BLaER1 treated with 17β-estradiol and CSF1 and Interleukin-3, amounts not matched to agents 10 nM and 100 nM (cell line): ENCODE measurements at regions not wholly inside any gene's neighbourhood (a gene's known extent, or its start where the extent isn't known, plus 50 kb on each side); places are given as distances from the start of the nearest gene placed in this dataset.

Source experiments
- H3K27ac ChIP-seq, 11 experiments: shearing (Covaris generic); formaldehyde crosslinking; 2 replicates each; pipeline ENCODE4 v1.8.1; 2022
- H3K27me3 ChIP-seq, 11 experiments: shearing (Covaris generic); formaldehyde crosslinking; 2 replicates each; pipeline ENCODE4 v1.8.1; 2022
- H3K36me3 ChIP-seq, 11 experiments: shearing (Covaris generic); formaldehyde crosslinking; 2 replicates each; pipeline ENCODE4 v1.8.1; 2022
- H3K4me1 ChIP-seq, 10 experiments: shearing (Covaris generic); formaldehyde crosslinking; 2 replicates each; pipeline ENCODE4 v1.8.1; 2022
- H3K4me2 ChIP-seq, 11 experiments: shearing (Covaris generic); formaldehyde crosslinking; 2 replicates each; pipeline ENCODE4 v1.8.1; 2022
- H3K4me3 ChIP-seq, 10 experiments: shearing (Covaris generic); formaldehyde crosslinking; 2 replicates each; pipeline ENCODE4 v1.8.1; 2022
- H3K9ac ChIP-seq, 11 experiments: shearing (Covaris generic); formaldehyde crosslinking; 2 replicates each; pipeline ENCODE4 v1.8.1; 2022
- H3K9me3 ChIP-seq, 11 experiments: shearing (Covaris generic); formaldehyde crosslinking; replicated peaks in 1 of 11; 2 replicates each; pipeline ENCODE4 v1.8.1; 2022
- H4K20me1 ChIP-seq, 11 experiments: shearing (Covaris generic); formaldehyde crosslinking; 2 replicates each; pipeline ENCODE4 v1.8.1; 2022
- Cebpa-rat ChIP-seq, 11 experiments: shearing (Covaris generic); IDR thresholded peaks; 2 replicates each; pipeline ENCODE4 v1.8.1; 2022

GRCh38 chr20:40815156-40816038 is 126.4 kb upstream of the MAFB start:
- H3K4me3 ChIP-seq, result no peak overlapping the region
- H3K4me2 ChIP-seq, result no peak overlapping the region
- no peak for TF ChIP-seq Cebpa-rat (IDR thresholded peaks at IDR 0.05)
- no peaks in the 10 kb centered on the region for H3K27me3 ChIP-seq
- no peaks in the 10 kb centered on the region; a peak in 1 of 22 replicates for H4K20me1 ChIP-seq
- peaks cover 0 to 21% (median 14%) of the 10 kb centered on the region in 11 experiments; a peak in 11 of 22 replicates for H3K9me3 ChIP-seq
- H3K27ac ChIP-seq, result no peak overlapping the region
- peaks cover 0 to 7% (median 2%) of the 10 kb centered on the region in 10 experiments; a peak in 8 of 20 replicates for H3K4me1 ChIP-seq
- no peaks in the 10 kb centered on the region for H3K36me3 ChIP-seq
- H3K9ac ChIP-seq, result no peak overlapping the region

GRCh38 chr20:40816039-40816352 is 127.0 kb upstream of the MAFB start:
- Histone ChIP-seq H3K27me3 (no peaks in the 10 kb centered on the region), H3K4me2 (no peak overlapping the region), H3K4me3 (no peak overlapping the region), H3K9ac (no peak overlapping the region), H3K27ac (no peak overlapping the region), H4K20me1 (no peaks in the 10 kb centered on the region; a peak in 1 of 22 replicates), H3K4me1 (peaks cover 0 to 7% (median 2%) of the 10 kb centered on the region in 10 experiments; a peak in 8 of 20 replicates), H3K9me3 (peaks cover 0 to 25% (median 14%) of the 10 kb centered on the region in 11 experiments; a peak in 12 of 22 replicates), H3K36me3 (no peaks in the 10 kb centered on the region)
- TF ChIP-seq Cebpa-rat (IDR thresholded peaks at IDR 0.05), result no peak

- Histone ChIP-seq H3K4me1 (no peaks in the 10 kb centered on the region), H3K27me3 (no peaks in the 10 kb centered on the region), H4K20me1 (no peaks in the 10 kb centered on the region), H3K9ac (no peak overlapping the region), H3K9me3 (peaks cover 0 to 37% (median 15%) of the 10 kb centered on the region in 11 experiments; a peak in 14 of 22 replicates), H3K4me2 (no peak overlapping the region), H3K4me3 (no peak overlapping the region), H3K36me3 (no peaks in the 10 kb centered on the region), H3K27ac (no peak overlapping the region)
- no peak for TF ChIP-seq Cebpa-rat (IDR thresholded peaks at IDR 0.05)
Measured at GRCh38 chr20:40821429-40821828, 132.4 kb upstream of the MAFB start.

DNA sequence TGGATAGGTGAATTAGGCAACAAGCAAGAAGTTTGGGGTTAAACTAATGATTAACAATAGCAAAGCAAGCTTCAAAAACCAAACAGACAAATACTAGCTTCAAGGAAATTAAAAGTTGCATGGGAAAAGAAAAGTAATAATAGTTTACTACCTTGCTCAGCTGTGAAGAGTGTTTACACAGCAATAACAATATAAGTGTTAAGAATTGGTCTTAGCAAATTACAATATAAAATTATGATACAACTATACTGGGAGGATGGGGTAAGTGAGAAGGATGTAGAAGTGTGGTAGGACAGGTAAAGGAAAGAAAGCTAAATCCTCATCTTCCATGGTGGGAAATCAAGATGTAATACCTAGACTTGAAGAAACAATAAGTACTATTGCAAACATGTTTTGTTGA is 137.7 kb upstream of the MAFB start:
- Histone ChIP-seq H3K9ac (no peak overlapping the region), H3K27me3 (no peaks in the 10 kb centered on the region), H3K36me3 (no peaks in the 10 kb centered on the region), H3K27ac (no peak overlapping the region), H3K4me1 (no peaks in the 10 kb centered on the region), H3K4me3 (no peak overlapping the region), H4K20me1 (no peaks in the 10 kb centered on the region), H3K9me3 (peaks cover 0 to 12% (median 5%) of the 10 kb centered on the region in 11 experiments; a peak in 3 of 22 replicates), H3K4me2 (no peak overlapping the region)
- TF ChIP-seq Cebpa-rat (IDR thresholded peaks at IDR 0.05), result no peak

- Histone ChIP-seq H3K9me3 (peaks cover 0 to 38% (median 21%) of the 10 kb centered on the region in 11 experiments; a peak in 16 of 22 replicates), H3K4me2 (no peak overlapping the region), H4K20me1 (no peaks in the 10 kb centered on the region), H3K4me3 (no peak overlapping the region), H3K4me1 (no peaks in the 10 kb centered on the region), H3K27ac (no peak overlapping the region), H3K36me3 (no peaks in the 10 kb centered on the region), H3K9ac (no peak overlapping the region), H3K27me3 (no peaks in the 10 kb centered on the region)
- TF ChIP-seq Cebpa-rat (IDR thresholded peaks at IDR 0.05), result no peak
Measured at GRCh38 chr20:40835321-40835720, 146.3 kb upstream of the MAFB start.

- no peaks in the 10 kb centered on the region for H3K36me3 ChIP-seq
- peaks cover 0 to 25% (median 13%) of the 10 kb centered on the region in 11 experiments; a peak in 12 of 22 replicates for H3K9me3 ChIP-seq
- no peak overlapping the region for H3K9ac ChIP-seq
- H4K20me1 ChIP-seq, result no peaks in the 10 kb centered on the region
- no peak overlapping the region for H3K27ac ChIP-seq
- H3K4me1 ChIP-seq, result no peaks in the 10 kb centered on the region
- TF ChIP-seq Cebpa-rat (IDR thresholded peaks at IDR 0.05), result no peak
- no peak overlapping the region for H3K4me2 ChIP-seq
- H3K4me3 ChIP-seq, result no peak overlapping the region
- no peaks in the 10 kb centered on the region for H3K27me3 ChIP-seq
Measured at GRCh38 chr20:40838509-40838908, 149.5 kb upstream of the MAFB start.

DNA sequence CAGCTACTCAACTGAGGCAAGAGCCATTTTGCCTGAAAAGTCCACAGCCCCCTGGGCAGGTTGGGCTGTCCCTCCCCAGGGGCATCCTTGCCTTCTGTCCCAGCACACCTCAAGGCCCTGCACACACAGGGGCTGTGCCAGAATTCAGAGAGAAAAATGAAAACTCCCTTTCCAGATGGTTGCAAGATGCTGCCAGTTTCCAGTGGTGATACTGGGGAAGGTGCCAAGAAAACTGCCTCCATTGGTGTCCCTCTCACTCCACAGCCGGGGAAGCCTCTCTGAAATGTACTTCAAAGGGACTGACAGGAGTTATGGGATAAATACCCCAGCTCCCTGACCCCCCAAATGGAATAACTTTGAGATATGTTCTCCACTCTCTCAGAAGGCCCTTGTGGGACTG is 154.2 kb upstream of the MAFB start:
- TF ChIP-seq Cebpa-rat (IDR thresholded peaks at IDR 0.05), result no peak
- Histone ChIP-seq H3K4me1 (peaks cover 0 to 12% (median 0%) of the 10 kb centered on the region in 10 experiments; a peak in 4 of 20 replicates), H3K27me3 (no peaks in the 10 kb centered on the region), H3K4me3 (no peak overlapping the region), H4K20me1 (no peaks in the 10 kb centered on the region), H3K9ac (no peak overlapping the region), H3K4me2 (no peak overlapping the region), H3K27ac (no peak overlapping the region), H3K9me3 (peaks cover 0 to 16% (median 12%) of the 10 kb centered on the region in 11 experiments; a peak in 11 of 22 replicates), H3K36me3 (no peaks in the 10 kb centered on the region)

- Histone ChIP-seq H3K9me3 (peaks cover 0 to 15% (median 8%) of the 10 kb centered on the region in 11 experiments; a peak in 11 of 22 replicates), H4K20me1 (no peaks in the 10 kb centered on the region), H3K4me1 (peaks cover 0 to 12% (median 0%) of the 10 kb centered on the region in 10 experiments; a peak in 4 of 20 replicates), H3K4me3 (no peak overlapping the region), H3K36me3 (no peaks in the 10 kb centered on the region), H3K4me2 (peak overlapping the region in 2 of 11 experiments; percentile 7 to 48; a peak in 3 of 22 replicates), H3K9ac (no peak overlapping the region), H3K27me3 (no peaks in the 10 kb centered on the region), H3K27ac (no peak overlapping the region)
- no peak for TF ChIP-seq Cebpa-rat (IDR thresholded peaks at IDR 0.05)
Measured at GRCh38 chr20:40844332-40844731, 155.3 kb upstream of the MAFB start.

- Histone ChIP-seq H3K27ac (no peak overlapping the region), H3K36me3 (no peaks in the 10 kb centered on the region), H3K4me2 (no peak overlapping the region), H3K4me3 (no peak overlapping the region), H4K20me1 (no peaks in the 10 kb centered on the region), H3K9me3 (no peaks in the 10 kb centered on the region), H3K4me1 (peaks cover 0 to 12% (median under 1%) of the 10 kb centered on the region in 10 experiments; a peak in 7 of 20 replicates), H3K9ac (no peak overlapping the region), H3K27me3 (no peaks in the 10 kb centered on the region)
- TF ChIP-seq Cebpa-rat (IDR thresholded peaks at IDR 0.05), result no peak
Measured at GRCh38 chr20:40848096-40848495, 159.1 kb upstream of the MAFB start.
